A673 (cell line): ENCODE measurements at regions not wholly inside any gene's neighbourhood (a gene's known extent, or its start where the extent isn't known, plus 50 kb on each side); places are given as distances from the start of the nearest gene placed in this dataset.

Experiments used
- BruUV-seq: library from RNA; stranded (reverse); fragments of 400-500 nt; replicated peaks from 2 replicates; lab custom pipeline; 2021; lab: Mats Ljungman, UMichigan
- CTCF ChIA-PET: fragments of 300-600 bp; sonication (Branson Sonifier 250); formaldehyde crosslinking; loops from one replicate; lab custom pipeline; 2022; ENCODE audit warnings: antibody characterized with exemption; lab: Charles Lee
- POLR2A ChIA-PET: fragments of 300-600 bp; sonication (Branson Sonifier 250); formaldehyde crosslinking; loops from one replicate; lab custom pipeline; 2022; ENCODE audit warnings: antibody characterized with exemption; ENCODE audit not compliant: low non-redundant PET; lab: Charles Lee
- DNase-seq: peaks from one replicate; pipeline ENCODE4 v3.0.0-alpha.2; 2015; ENCODE audit warnings: low spot score
- H3K27ac ChIP-seq: fragments of 200-600 bp; sonication (generic); 2 replicates; pipeline ENCODE4 v1.5.1; 2016; ENCODE audit warnings: mixed run types, low read depth, mild to moderate bottlenecking, mixed read lengths, antibody characterized with exemption, low read length; ENCODE audit not compliant: poor library complexity, severe bottlenecking
- H3K27me3 ChIP-seq: fragments of 200-600 bp; sonication (generic); replicated peaks from 2 replicates; pipeline ENCODE4 v1.6.1; 2017; ENCODE audit warnings: mixed run types, low read depth, mild to moderate bottlenecking, mixed read lengths, antibody characterized with exemption, low read length; ENCODE audit not compliant: insufficient read depth, poor library complexity
- H3K36me3 ChIP-seq: fragments of 200-600 bp; sonication (generic); 2 replicates; pipeline ENCODE4 v1.6.1; 2016; ENCODE audit warnings: mixed run types, mild to moderate bottlenecking, mixed read lengths, antibody characterized with exemption, low read length; ENCODE audit not compliant: insufficient read depth, poor library complexity, severe bottlenecking
- H3K4me1 ChIP-seq: fragments of 200-600 bp; sonication (generic); 2 replicates; pipeline ENCODE4 v1.6.1; 2017; ENCODE audit warnings: mixed run types, mild to moderate bottlenecking, mixed read lengths, antibody characterized with exemption, low read length; ENCODE audit not compliant: insufficient read depth, poor library complexity, severe bottlenecking
- H3K4me3 ChIP-seq: fragments of 200-600 bp; sonication (generic); 2 replicates; pipeline ENCODE4 v1.5.1; 2016; ENCODE audit warnings: low read depth, mixed run types, mild to moderate bottlenecking, mixed read lengths, low read length; ENCODE audit not compliant: poor library complexity, severe bottlenecking
- H3K9me3 ChIP-seq: fragments of 200-600 bp; sonication (generic); 2 replicates; pipeline ENCODE4 v1.6.1; 2016; ENCODE audit warnings: mixed run types, low read depth, mild to moderate bottlenecking, mixed read lengths, antibody characterized with exemption, low read length; ENCODE audit not compliant: poor library complexity, severe bottlenecking
- EZH2 ChIP-seq: fragments of 200-600 bp; sonication (generic); IDR thresholded peaks from 2 replicates; pipeline ENCODE4 v1.6.1; 2017; ENCODE audit warnings: borderline replicate concordance, low read depth, mild to moderate bottlenecking, mixed read lengths, antibody characterized with exemption, low read length; ENCODE audit not compliant: poor library complexity, severe bottlenecking
- intact Hi-C: fragments of 100-400 bp; cut with micrococcal nuclease; formaldehyde crosslinking; loops from one replicate; pipeline ENCODE4 v1.10.0; 2022; ENCODE audit not compliant: unreplicated experiment
- TF ChIP-seq, protein P1 (sequence below): fragments of 300-800, 200-600 bp; sonication (generic); conservative IDR thresholded peaks from 2 replicates; pipeline ENCODE4 v1.5.1; 2017; ENCODE audit warnings: low read depth, mild to moderate bottlenecking, antibody characterized with exemption, low read length, moderate library complexity, mixed read lengths

DNA sequence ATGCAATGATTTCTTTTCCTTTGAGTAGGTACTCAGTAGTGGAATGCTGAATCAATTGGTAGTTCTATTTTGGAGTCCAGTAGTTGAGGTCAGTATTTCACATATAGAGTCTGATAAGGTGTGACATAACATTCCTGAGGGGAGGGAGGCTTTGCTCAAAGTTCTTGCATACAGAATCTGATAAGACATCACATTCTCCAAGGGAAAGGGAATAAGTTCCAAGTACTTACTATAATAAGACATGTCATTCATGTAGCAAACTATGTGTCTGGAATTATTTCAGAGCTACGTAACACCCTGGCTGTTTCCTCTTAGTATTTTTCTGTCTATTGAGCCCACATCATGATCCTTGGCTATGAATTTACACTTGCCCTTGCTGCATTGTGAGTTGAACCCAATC lies 74.3 kb upstream of the POM121L12 start:
- TF ChIP-seq, protein P1, sequence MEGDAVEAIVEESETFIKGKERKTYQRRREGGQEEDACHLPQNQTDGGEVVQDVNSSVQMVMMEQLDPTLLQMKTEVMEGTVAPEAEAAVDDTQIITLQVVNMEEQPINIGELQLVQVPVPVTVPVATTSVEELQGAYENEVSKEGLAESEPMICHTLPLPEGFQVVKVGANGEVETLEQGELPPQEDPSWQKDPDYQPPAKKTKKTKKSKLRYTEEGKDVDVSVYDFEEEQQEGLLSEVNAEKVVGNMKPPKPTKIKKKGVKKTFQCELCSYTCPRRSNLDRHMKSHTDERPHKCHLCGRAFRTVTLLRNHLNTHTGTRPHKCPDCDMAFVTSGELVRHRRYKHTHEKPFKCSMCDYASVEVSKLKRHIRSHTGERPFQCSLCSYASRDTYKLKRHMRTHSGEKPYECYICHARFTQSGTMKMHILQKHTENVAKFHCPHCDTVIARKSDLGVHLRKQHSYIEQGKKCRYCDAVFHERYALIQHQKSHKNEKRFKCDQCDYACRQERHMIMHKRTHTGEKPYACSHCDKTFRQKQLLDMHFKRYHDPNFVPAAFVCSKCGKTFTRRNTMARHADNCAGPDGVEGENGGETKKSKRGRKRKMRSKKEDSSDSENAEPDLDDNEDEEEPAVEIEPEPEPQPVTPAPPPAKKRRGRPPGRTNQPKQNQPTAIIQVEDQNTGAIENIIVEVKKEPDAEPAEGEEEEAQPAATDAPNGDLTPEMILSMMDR: no peak
- no peak for TF ChIP-seq EZH2
- Histone ChIP-seq H3K36me3 (no peaks in the 10 kb centered on the region), H3K4me1 (no peaks in the 10 kb centered on the region), H3K4me3 (no peak overlapping the region), H3K27me3 (no peaks in the 10 kb centered on the region), H3K9me3 (peaks cover 28% of the 10 kb centered on the region), H3K27ac (no peak overlapping the region)
- no TSS peak for BruUV-seq
- ChIA-PET POLR2A (no interaction called here), CTCF (no interaction called here)
- no peak for DNase-seq
- intact Hi-C loops: no loop called here

DNA sequence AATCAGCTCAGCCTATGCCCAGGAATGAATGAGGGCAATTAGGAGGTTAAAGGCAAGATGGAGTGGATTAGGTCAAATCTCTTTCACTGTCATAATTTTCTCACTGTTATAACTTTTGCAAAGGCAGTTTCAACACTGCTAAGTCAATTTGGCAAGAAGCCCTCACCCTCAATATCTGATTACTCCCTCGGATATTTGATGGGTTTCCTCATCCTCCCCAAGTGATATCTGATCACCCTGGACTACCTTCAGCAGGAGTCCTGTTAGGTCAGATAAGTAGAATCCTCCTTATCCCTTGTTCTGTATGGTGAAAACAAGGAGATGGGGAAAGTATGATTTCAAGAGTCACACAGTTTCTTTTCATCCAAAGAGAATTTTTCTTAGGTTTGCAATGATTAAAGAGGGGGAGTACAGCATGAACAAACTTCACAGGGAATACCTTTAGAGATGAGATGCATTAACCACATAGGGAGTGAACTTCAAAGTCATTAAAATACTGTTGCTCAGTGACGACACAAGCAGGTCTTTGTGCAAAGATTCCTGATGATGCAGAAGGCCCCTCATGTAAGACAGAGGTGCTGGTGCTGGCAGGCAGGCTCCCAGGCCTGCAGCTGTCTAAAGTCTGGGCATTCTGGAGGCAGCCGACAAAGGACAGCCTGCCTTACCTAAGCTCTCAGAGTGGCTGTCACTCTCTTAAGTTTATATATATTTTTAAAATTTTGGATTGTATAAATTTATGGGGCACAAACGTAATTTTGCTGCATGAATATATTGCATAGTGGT lies 75.4 kb upstream of the POM121L12 start:
- Histone ChIP-seq H3K36me3 (no peaks in the 10 kb centered on the region), H3K4me3 (no peak overlapping the region), H3K9me3 (peaks cover 34% of the 10 kb centered on the region), H3K4me1 (no peaks in the 10 kb centered on the region), H3K27ac (no peak overlapping the region), H3K27me3 (no peaks in the 10 kb centered on the region)
- ChIA-PET POLR2A (no interaction called here), CTCF (no interaction called here)
- DNase-seq: no peak
- intact Hi-C loops: no loop called here
- TF ChIP-seq, protein P1: no peak
- no peak for TF ChIP-seq EZH2
- BruUV-seq: no TSS peak

DNA sequence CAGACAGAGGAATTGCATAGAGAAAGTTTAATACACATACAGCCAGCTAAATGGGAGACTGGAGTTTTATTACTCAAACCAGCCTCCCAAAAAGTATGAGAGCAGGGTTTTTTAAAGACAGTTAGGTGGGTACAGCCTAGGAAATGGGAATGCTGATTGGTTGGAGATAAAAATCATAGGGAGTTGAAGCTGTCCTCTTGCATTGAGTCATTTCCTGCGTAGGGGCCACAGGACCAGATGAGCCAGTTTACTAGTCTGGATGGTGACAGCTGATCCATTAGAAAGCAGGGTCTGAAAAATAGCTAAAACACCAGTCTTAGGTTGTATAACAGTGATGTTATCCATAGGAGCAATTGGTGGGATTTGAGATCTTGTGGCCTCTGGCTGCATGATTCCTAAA lies 76.1 kb upstream of the POM121L12 start:
- POLR2A ChIA-PET: no interaction called here
- CTCF ChIA-PET: no interaction called here
- Histone ChIP-seq H3K27ac (no peak overlapping the region), H3K27me3 (no peaks in the 10 kb centered on the region), H3K9me3 (peaks cover 39% of the 10 kb centered on the region), H3K36me3 (no peaks in the 10 kb centered on the region), H3K4me3 (no peak overlapping the region), H3K4me1 (no peaks in the 10 kb centered on the region)
- TF ChIP-seq, protein P1: no peak
- no peak for TF ChIP-seq EZH2
- DNase-seq: no peak
- intact Hi-C loops: no loop called here
- no TSS peak for BruUV-seq
